KMS-11 (cell line): ENCODE measurements at regions not wholly inside any gene's neighbourhood (a gene's known extent, or its start where the extent isn't known, plus 50 kb on each side); places are given as distances from the start of the nearest gene placed in this dataset.

Experiments used
- H2AFZ ChIP-seq: fragments of 200-600 bp; sonication (generic); 2 replicates; pipeline ENCODE4 v1.6.1; 2016; ENCODE audit warnings: antibody characterized with exemption, mixed run types, low read depth
- H3K27ac ChIP-seq: fragments of 200-600 bp; sonication (generic); 2 replicates; pipeline ENCODE4 v1.6.1; 2016; ENCODE audit warnings: mild to moderate bottlenecking, mixed run types
- H3K27me3 ChIP-seq: fragments of 200-600 bp; sonication (generic); 2 replicates; pipeline ENCODE4 v1.6.1; 2017; ENCODE audit warnings: mild to moderate bottlenecking, low read depth, mixed run types, moderate library complexity; ENCODE audit not compliant: insufficient read depth
- H3K36me3 ChIP-seq: fragments of 200-600 bp; sonication (generic); 2 replicates; pipeline ENCODE4 v1.6.1; 2017; ENCODE audit warnings: mild to moderate bottlenecking, mixed run types; ENCODE audit not compliant: insufficient read depth
- H3K4me1 ChIP-seq: fragments of 200-600 bp; sonication (generic); 2 replicates; pipeline ENCODE4 v1.6.1; 2016; ENCODE audit warnings: mild to moderate bottlenecking, low read depth, mixed run types; ENCODE audit not compliant: poor library complexity, severe bottlenecking
- H3K4me2 ChIP-seq: fragments of 200-600 bp; sonication (generic); 2 replicates; pipeline ENCODE4 v1.7.0; 2016; ENCODE audit warnings: mild to moderate bottlenecking, mixed run types
- H3K4me3 ChIP-seq: fragments of 200-600 bp; sonication (generic); IDR thresholded peaks from 2 replicates; pipeline ENCODE4 v1.6.1; 2017; ENCODE audit warnings: low read depth, low read length, mixed read lengths; ENCODE audit not compliant: insufficient read depth
- H3K79me2 ChIP-seq: fragments of 200-600 bp; sonication (generic); 2 replicates; pipeline ENCODE4 v1.6.1; 2016; ENCODE audit warnings: low read depth, mixed run types; ENCODE audit not compliant: insufficient read depth
- H3K9ac ChIP-seq: fragments of 200-600 bp; sonication (generic); 2 replicates; pipeline ENCODE4 v1.6.1; 2016; ENCODE audit warnings: mild to moderate bottlenecking, mixed run types
- H4K20me1 ChIP-seq: fragments of 200-600 bp; sonication (generic); 2 replicates; pipeline ENCODE4 v1.6.1; 2016; ENCODE audit warnings: mild to moderate bottlenecking, mixed run types; ENCODE audit not compliant: insufficient read depth
- TF ChIP-seq, protein P1 (sequence below): fragments of 200-600 bp; sonication (generic); conservative IDR thresholded peaks from 2 replicates; pipeline ENCODE4 v1.6.1; 2017; ENCODE audit warnings: low read depth, mild to moderate bottlenecking, antibody characterized with exemption, low read length, moderate library complexity, mixed read lengths

GRCh38 chr21:18913914-18914313 is 510.3 kb upstream of the TMPRSS15 start:
- no peak overlapping the region for H3K9ac ChIP-seq

DNA sequence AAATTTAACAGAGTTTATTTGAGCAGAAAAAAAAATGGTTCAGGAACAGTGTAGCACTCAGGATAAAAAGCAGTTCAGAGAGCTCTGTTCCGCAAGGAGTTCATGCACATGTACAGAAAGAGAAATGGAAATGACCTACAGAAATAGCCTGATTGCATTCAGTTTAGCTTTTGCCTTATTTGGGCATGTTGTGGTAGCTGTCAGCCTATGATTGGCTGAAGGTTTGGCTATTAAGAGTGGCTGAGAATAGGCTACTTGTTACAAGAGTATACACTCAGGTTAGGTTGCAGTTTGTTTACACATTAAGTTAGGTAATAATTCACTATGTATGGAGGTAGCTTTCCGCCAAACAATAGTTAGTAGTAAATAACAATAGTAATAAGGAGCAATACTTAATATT is 511.0 kb upstream of the TMPRSS15 start:
- Histone ChIP-seq H3K4me2 (no peak overlapping the region), H3K27me3 (no peaks in the 10 kb centered on the region), H3K27ac (no peak overlapping the region), H3K4me3 (no peak overlapping the region), H3K79me2 (no peaks in the 10 kb centered on the region), H3K4me1 (no peaks in the 10 kb centered on the region), H3K36me3 (no peaks in the 10 kb centered on the region), H4K20me1 (no peaks in the 10 kb centered on the region), H2AFZ (no peak overlapping the region), H3K9ac (no peak overlapping the region)
- TF ChIP-seq, protein P1, sequence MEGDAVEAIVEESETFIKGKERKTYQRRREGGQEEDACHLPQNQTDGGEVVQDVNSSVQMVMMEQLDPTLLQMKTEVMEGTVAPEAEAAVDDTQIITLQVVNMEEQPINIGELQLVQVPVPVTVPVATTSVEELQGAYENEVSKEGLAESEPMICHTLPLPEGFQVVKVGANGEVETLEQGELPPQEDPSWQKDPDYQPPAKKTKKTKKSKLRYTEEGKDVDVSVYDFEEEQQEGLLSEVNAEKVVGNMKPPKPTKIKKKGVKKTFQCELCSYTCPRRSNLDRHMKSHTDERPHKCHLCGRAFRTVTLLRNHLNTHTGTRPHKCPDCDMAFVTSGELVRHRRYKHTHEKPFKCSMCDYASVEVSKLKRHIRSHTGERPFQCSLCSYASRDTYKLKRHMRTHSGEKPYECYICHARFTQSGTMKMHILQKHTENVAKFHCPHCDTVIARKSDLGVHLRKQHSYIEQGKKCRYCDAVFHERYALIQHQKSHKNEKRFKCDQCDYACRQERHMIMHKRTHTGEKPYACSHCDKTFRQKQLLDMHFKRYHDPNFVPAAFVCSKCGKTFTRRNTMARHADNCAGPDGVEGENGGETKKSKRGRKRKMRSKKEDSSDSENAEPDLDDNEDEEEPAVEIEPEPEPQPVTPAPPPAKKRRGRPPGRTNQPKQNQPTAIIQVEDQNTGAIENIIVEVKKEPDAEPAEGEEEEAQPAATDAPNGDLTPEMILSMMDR: no peak

More at GRCh38 chr21:18913914-18914313, 510.3 kb upstream of the TMPRSS15 start:
- H3K79me2 ChIP-seq: no peaks in the 10 kb centered on the region
- no peak overlapping the region for H3K27ac ChIP-seq
- H4K20me1 ChIP-seq: no peaks in the 10 kb centered on the region
- H2AFZ ChIP-seq: no peak overlapping the region
- H3K4me3 ChIP-seq: no peak overlapping the region
- H3K4me2 ChIP-seq: no peak overlapping the region
- H3K27me3 ChIP-seq: no peaks in the 10 kb centered on the region
- H3K36me3 ChIP-seq: no peaks in the 10 kb centered on the region
- no peaks in the 10 kb centered on the region for H3K4me1 ChIP-seq
- TF ChIP-seq, protein P1: no peak

- Histone ChIP-seq H3K27me3 (no peaks in the 10 kb centered on the region), H3K79me2 (no peaks in the 10 kb centered on the region), H3K36me3 (no peaks in the 10 kb centered on the region), H3K27ac (no peak overlapping the region), H2AFZ (no peak overlapping the region), H3K9ac (no peak overlapping the region), H3K4me2 (no peak overlapping the region), H4K20me1 (no peaks in the 10 kb centered on the region), H3K4me1 (no peaks in the 10 kb centered on the region), H3K4me3 (no peak overlapping the region)
- TF ChIP-seq, protein P1: no peak
These were observed 514.0 kb upstream of the TMPRSS15 start for GRCh38 chr21:18917622-18918021.

DNA sequence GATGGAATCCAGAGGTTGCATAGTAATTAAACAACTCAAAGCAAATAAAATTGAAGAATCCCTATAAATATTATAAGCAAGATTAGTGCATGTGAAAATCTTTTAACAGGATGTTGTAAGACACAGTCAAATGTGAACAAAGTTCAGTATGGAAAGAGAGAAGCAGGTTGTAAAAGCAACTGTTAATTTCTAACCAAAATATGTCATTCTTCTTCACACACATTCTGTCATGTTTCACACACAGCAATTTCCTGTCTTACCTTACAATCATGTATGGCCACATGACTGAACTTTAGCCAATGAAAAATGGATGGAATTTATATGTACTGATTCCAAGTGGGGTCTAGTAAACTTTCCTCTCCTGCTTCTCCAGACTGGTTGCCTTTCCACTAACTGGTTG is 527.7 kb upstream of the TMPRSS15 start:
- Histone ChIP-seq H3K27ac (no peak overlapping the region), H3K4me3 (no peak overlapping the region), H3K27me3 (no peaks in the 10 kb centered on the region), H3K36me3 (no peaks in the 10 kb centered on the region), H3K79me2 (no peaks in the 10 kb centered on the region), H3K4me2 (no peak overlapping the region), H4K20me1 (no peaks in the 10 kb centered on the region), H3K4me1 (no peaks in the 10 kb centered on the region), H3K9ac (no peak overlapping the region), H2AFZ (no peak overlapping the region)
- TF ChIP-seq, protein P1: no peak
